IPS-20b (cell line): ENCODE measurements at regions not wholly inside any gene's neighbourhood (a gene's known extent, or its start where the extent isn't known, plus 50 kb on each side); places are given as distances from the start of the nearest gene placed in this dataset.

ENCODE experiments used
- H3K27ac ChIP-seq: one replicate; pipeline ENCODE4 v1.5.1; 2013; ENCODE audit warnings: low read length
- H3K27me3 ChIP-seq: 2 replicates; pipeline ENCODE4 v1.6.1; 2013; ENCODE audit warnings: mild to moderate bottlenecking, low read length, inconsistent platforms; ENCODE audit not compliant: insufficient read depth
- H3K36me3 ChIP-seq: 2 replicates; pipeline ENCODE4 v1.6.1; 2013; ENCODE audit warnings: low read depth, mild to moderate bottlenecking, inconsistent platforms, low read length, moderate library complexity; ENCODE audit not compliant: insufficient read depth
- H3K4me1 ChIP-seq: 2 replicates; pipeline ENCODE4 v1.6.1; 2013; ENCODE audit warnings: mild to moderate bottlenecking, control low read depth, inconsistent platforms, low read length, moderate library complexity; ENCODE audit not compliant: insufficient read depth
- H3K4me3 ChIP-seq: 2 replicates; pipeline ENCODE4 v1.5.1; 2013; ENCODE audit warnings: mild to moderate bottlenecking, low read length, inconsistent platforms
- H3K9ac ChIP-seq: 2 replicates; pipeline ENCODE4 v1.6.1; 2013; ENCODE audit warnings: low read depth, mild to moderate bottlenecking, inconsistent platforms, low read length, moderate library complexity
- H3K9me3 ChIP-seq: 2 replicates; pipeline ENCODE4 v1.6.1; 2013; ENCODE audit warnings: mild to moderate bottlenecking, low read depth, low read length, inconsistent platforms; ENCODE audit not compliant: insufficient read depth

DNA sequence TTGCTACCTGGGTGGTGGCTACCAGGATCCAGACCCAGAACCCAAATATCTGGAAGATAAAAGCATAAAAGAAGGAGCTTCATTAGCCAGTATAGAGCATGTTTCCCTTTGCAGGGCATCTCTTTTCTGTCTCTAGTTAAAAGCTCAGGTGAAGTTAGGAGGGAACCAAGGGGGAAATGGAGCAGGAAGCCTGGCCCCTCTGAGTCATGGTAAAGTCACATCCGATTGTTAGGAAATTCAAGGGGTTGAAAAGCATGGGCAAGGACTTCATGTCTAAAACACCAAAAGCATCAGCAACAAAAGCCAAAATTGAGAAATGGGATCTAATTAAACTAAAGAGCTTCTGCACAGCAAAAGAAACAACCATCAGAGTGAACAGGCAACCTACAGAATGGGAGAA, 126.9 kb downstream of the RPIA start:
- H3K27me3 ChIP-seq = no peaks in the 10 kb centered on the region
- H3K27ac ChIP-seq = no peak overlapping the region
- H3K9ac ChIP-seq = no peak overlapping the region
- no peak overlapping the region for H3K4me3 ChIP-seq
- H3K4me1 ChIP-seq = no peaks in the 10 kb centered on the region
- no peaks in the 10 kb centered on the region for H3K36me3 ChIP-seq
- H3K9me3 ChIP-seq = peaks cover 26% of the 10 kb centered on the region

DNA sequence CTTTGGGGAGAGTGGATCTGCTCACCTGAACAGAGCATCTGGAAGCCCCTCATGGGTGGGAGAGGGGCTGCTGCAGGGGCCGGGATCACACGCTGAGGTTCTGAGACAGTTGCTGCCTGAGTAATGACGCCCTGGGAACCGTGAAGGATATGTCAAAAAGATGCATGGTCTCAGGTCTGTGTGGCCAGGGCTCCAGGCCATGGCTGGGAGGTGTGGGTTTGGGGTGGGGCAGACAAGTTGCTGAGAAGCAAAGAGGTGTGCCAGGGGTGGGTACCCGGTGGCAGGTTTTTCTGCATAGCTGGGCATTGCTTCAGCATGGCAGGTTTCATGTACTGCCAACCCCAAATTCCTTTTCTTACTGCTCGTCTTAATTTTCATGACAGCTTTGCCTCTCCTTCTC, 133.5 kb downstream of the RPIA start:
- no peaks in the 10 kb centered on the region for H3K36me3 ChIP-seq
- H3K27me3 ChIP-seq = no peaks in the 10 kb centered on the region
- no peak overlapping the region for H3K27ac ChIP-seq
- no peak overlapping the region for H3K9ac ChIP-seq
- H3K9me3 ChIP-seq = no peaks in the 10 kb centered on the region
- no peaks in the 10 kb centered on the region for H3K4me1 ChIP-seq
- no peak overlapping the region for H3K4me3 ChIP-seq

DNA sequence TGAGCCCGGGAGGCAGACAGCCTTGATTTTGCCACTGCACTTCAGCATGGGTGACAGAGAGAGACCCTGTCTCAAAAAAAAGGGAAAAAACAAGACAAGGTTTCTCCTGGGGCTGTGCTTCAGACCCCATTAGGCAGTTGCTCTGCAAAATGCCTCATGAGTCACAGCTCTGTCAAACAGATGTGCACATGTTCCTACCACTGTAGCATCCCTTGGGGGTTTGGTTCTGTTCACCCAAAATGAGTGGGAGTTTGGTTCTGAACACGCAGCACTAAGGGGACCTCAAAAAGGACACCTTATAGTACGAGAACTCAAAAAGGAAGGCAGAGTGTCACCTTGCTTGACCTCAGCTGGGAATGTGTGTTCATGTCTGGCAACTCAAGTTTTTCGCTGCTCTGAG, 134.9 kb downstream of the RPIA start:
- no peak overlapping the region for H3K27ac ChIP-seq
- H3K36me3 ChIP-seq = no peaks in the 10 kb centered on the region
- H3K4me1 ChIP-seq = no peaks in the 10 kb centered on the region

DNA sequence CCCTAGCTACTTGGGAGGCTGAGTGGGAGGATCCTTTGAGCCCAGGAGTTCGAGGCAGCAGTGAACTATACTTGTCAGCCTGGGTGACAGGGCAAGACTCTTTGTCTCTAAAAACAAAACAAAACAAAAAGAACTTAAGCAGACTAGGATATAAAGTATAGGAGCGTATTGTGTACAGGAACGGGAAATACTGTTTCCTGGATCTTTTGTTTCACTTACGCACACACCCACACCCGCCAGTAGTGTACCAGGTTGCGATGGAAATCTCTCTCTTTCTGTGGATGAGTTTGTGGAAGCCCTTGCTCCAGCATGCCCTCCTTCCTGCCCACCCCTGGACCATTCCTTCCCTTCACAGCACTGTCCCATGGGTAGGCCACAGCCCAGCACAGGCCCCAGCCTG, 136.3 kb downstream of the RPIA start:
- Histone ChIP-seq H3K4me3 (no peak overlapping the region), H3K36me3 (no peaks in the 10 kb centered on the region), H3K9ac (no peak overlapping the region), H3K27me3 (no peaks in the 10 kb centered on the region), H3K9me3 (no peaks in the 10 kb centered on the region), H3K4me1 (no peaks in the 10 kb centered on the region), H3K27ac (no peak overlapping the region)

More for the DNA sequence above, 134.9 kb downstream of the RPIA start:
- H3K27me3 ChIP-seq = no peaks in the 10 kb centered on the region
- no peaks in the 10 kb centered on the region for H3K9me3 ChIP-seq
- H3K4me3 ChIP-seq = no peak overlapping the region
- H3K9ac ChIP-seq = no peak overlapping the region

DNA sequence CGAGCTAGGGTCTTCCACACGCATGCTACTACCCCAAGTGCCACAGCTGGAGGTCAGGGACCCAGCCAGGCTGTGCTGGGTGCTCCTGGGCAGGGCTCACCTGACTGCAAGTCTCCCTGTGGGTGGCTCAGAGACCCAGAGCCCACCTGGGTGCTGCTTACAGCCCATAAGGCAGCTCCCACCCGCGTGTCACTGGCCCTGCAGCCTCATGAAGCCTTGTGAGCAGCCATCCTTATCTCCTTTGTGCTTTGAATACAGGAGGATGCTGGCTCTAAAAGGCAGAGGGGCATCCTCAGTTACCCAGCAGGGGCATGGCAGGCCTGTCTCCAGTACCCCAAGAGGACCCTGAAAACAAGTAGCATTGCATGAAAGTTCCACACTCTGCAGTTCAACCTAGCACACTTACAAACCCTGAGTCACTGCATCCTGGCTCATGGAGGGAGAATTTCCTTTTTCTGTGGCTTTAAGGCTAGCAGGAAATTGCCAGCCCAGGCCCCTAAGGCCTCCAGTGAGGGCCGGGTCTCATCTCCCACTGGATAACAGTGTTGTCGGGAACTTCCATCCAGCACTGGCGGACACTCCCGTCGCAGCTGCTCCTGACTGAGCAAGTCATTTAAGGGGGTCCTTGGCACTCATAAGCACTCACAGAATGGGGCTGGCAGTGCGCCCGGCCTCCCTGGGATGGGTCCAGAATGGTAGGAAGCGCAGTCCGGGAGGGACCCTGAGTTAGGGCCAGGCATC, 137.1 kb downstream of the RPIA start:
- no peak overlapping the region for H3K9ac ChIP-seq
- H3K9me3 ChIP-seq = no peaks in the 10 kb centered on the region
- H3K4me1 ChIP-seq = no peaks in the 10 kb centered on the region
- no peaks in the 10 kb centered on the region for H3K36me3 ChIP-seq
- no peaks in the 10 kb centered on the region for H3K27me3 ChIP-seq
- H3K4me3 ChIP-seq = no peak overlapping the region
- H3K27ac ChIP-seq = no peak overlapping the region

DNA sequence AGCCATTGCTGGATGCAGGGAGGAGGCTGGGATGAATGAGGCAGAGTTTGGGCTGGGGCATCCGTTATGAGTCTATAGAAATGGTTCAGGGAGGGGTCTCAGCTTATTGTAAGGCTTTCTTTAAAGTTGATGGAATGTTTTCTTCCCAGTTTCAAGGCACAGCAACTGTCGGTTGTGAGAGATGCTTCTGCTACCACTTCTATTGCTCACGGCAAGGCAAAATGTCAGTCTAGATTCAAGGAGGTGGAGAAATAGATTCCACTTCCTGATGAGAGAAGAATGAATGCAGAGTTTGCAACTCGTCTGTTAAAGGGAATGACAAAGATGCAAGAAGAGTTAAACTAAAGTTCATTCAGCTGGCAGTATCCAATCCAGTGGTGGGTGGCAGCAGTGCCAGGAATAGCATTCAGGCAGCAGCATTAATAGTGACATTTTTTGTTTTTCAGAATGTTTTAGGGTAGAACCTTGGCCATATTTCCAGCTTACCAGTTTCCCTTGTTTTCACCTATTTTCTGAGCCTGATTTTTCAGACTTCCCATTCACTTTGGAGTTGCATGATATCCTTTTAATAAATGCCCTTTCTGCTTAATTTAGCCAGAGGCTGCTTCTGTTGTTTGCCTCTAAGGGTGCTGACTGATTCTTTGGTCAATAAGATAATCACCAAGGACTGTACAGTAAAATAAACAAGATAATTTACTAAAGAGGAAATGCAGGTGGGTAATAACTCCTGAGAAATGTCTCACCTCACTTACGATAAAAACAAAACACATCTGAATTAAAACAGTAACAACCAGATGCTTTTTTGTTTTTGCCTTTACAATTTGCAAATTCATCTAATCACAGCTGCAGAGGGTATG, 138.4 kb downstream of the RPIA start:
- Histone ChIP-seq H3K9ac (no peak overlapping the region), H3K27ac (no peak overlapping the region), H3K9me3 (no peaks in the 10 kb centered on the region), H3K27me3 (no peaks in the 10 kb centered on the region), H3K4me3 (no peak overlapping the region), H3K4me1 (no peaks in the 10 kb centered on the region), H3K36me3 (no peaks in the 10 kb centered on the region)

DNA sequence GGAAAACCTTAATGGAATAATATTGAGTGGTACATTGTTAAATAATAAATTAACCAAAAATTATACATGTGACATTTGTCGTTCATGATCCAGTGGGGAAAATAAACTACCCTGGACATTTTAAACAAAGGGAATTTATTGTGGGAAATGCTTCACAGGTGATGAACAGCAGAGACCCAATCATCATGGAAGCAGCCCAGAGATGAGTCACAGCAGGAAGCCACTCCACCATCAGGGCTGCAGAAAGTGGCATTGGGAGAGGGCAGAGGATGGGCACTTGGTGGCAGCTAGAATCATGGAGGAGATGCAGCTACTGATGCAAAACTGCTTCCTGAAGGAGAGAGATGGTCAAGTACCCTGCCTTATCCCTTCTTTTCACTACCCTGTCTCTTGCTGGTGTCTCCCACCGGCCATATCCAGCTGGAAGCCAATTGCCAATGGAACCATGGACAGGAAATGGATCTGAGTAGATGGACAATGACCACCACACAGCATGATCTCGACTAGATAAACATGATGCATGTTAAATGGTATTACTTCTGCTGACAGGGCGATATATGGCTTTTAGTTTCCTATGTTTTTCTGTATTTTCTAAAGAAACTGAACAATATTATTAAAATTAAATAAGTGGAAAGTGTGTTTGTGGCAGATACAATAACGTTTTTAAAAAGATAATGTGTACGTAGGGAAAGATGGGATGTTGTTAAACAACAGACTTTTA, 139.8 kb downstream of the RPIA start:
- H3K36me3 ChIP-seq = no peaks in the 10 kb centered on the region
- no peaks in the 10 kb centered on the region for H3K4me1 ChIP-seq
- no peaks in the 10 kb centered on the region for H3K9me3 ChIP-seq
- H3K9ac ChIP-seq = no peak overlapping the region
- H3K27ac ChIP-seq = no peak overlapping the region
- H3K27me3 ChIP-seq = no peaks in the 10 kb centered on the region
- no peak overlapping the region for H3K4me3 ChIP-seq

DNA sequence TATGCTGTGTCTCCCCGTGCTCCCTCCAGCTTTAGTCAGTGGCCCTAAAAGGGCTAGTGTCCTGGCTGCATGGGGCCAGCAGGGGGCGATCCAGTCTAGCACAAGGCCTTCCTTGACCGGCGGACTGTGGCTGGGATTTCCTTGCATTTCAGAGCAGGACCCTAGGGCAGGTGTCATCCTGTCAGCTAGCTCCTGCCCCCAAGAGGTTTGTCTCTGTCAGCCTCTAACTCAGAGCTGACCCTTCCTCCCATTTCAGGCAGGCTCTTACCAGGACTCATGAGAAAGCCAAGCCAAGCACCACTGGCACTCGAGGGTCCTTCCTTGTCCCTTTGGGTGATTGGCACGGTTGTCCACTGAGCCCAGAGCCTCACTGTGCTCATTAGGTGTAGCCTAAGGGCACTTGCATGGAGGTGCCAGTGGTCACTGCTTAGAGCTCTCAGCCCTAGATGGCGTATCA, 140.3 kb downstream of the RPIA start:
- no peak overlapping the region for H3K27ac ChIP-seq
- H3K9me3 ChIP-seq = no peaks in the 10 kb centered on the region
- no peaks in the 10 kb centered on the region for H3K27me3 ChIP-seq
- H3K9ac ChIP-seq = no peak overlapping the region
- H3K4me3 ChIP-seq = no peak overlapping the region
- H3K4me1 ChIP-seq = no peaks in the 10 kb centered on the region
- H3K36me3 ChIP-seq = no peaks in the 10 kb centered on the region

DNA sequence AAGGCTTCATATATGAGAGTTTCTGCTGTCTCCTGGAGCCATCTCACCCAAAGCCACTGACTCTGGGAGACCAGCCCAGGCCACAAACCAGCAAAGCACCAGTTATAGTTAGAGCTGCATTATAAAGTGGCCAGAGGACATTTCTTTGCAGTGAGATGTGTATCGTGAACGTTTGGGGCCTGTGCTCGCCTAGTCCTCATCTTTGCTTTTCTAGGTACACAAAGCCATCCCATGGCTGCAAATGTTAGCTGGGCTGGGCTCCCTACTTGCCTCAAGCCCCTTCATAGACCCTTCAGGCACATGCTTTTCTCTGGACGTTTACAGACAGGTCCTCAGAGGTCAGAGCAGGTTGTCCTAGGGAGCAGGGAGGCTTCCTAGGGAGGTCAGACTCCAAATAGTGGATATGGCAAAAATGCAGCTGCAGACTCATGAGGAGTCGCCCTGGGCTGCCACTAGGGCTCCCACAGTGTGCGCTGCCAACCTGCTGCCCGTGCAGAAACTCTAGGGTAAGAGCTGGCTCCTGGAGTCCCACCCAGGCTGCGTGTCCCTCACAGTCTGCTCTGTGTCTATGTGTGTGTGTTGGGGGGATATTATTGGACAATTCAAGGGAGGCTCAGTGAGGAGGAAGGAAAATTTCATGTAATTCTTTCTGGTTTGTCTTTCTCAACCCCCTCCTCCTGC, 141.0 kb downstream of the RPIA start:
- Histone ChIP-seq H3K4me3 (no peak overlapping the region), H3K36me3 (no peaks in the 10 kb centered on the region), H3K9ac (no peak overlapping the region), H3K27me3 (no peaks in the 10 kb centered on the region), H3K9me3 (no peaks in the 10 kb centered on the region), H3K27ac (no peak overlapping the region), H3K4me1 (no peaks in the 10 kb centered on the region)

DNA sequence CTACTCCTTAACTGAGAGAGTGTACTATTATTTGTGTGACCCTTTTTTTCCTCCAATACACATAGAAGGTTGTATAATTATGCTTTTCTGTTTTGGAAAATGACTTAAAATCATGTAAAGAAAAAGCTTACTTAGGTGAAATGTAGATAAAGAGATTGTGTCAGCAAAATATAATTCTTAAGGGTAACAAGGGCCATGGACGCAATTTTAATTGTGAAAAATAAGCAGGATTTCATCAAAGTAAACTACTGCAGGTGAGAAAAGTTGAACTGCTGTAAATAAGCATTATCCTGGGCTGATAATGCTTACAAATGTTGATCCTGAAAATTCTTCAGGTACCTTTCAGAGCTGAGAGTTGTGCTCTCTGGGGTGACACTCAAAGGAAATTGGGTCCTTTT, 141.5 kb downstream of the RPIA start:
- H3K27me3 ChIP-seq = no peaks in the 10 kb centered on the region
- no peaks in the 10 kb centered on the region for H3K4me1 ChIP-seq
- H3K9me3 ChIP-seq = no peaks in the 10 kb centered on the region
- H3K27ac ChIP-seq = no peak overlapping the region
- no peak overlapping the region for H3K4me3 ChIP-seq
- no peaks in the 10 kb centered on the region for H3K36me3 ChIP-seq
- H3K9ac ChIP-seq = no peak overlapping the region

DNA sequence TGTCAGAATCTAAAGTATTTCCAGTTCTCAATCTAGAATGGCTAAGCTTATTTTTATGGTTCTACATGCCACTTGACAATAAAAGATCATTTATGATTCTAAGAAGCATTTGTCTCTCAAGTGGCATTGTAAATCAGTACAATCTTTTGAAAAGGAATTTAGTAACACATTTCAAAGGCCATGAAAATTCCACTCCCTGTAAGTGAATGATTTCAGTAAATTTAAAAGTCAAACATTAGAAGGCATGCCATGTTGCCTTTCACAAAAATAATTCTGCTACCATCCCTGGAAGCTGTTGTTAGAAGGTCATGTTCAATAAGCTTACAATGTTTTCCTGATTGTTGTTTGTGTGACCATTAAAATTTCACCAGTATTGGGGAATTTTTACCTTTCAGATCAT, 142.9 kb downstream of the RPIA start:
- Histone ChIP-seq H3K36me3 (no peaks in the 10 kb centered on the region), H3K4me3 (no peak overlapping the region), H3K27me3 (no peaks in the 10 kb centered on the region), H3K9ac (no peak overlapping the region), H3K4me1 (no peaks in the 10 kb centered on the region), H3K27ac (no peak overlapping the region), H3K9me3 (no peaks in the 10 kb centered on the region)
